ENCODE measurements at regions not wholly inside any gene's neighbourhood (a gene's known extent, or its start where the extent isn't known, plus 50 kb on each side); places are given as distances from the start of the nearest gene placed in this dataset.

- TF ChIP-seq CTCF (IDR thresholded peaks at IDR 0.05) (no peak), POLR2A (IDR thresholded peaks at IDR 0.05) (no peak)
Measured at GRCh38 chr16:86029131-86029741, 130.3 kb downstream of the IRF8 start.
